Spleen (tissue), 11 donors: ENCODE measurements at regions not wholly inside any gene's neighbourhood (a gene's known extent, or its start where the extent isn't known, plus 50 kb on each side); places are given as distances from the start of the nearest gene placed in this dataset.

Experiments
- DNase-seq: peaks from one replicate; pipeline ENCODE4 v3.0.0-alpha.2; 2020
- H3K27ac ChIP-seq, 8 donors: fragments of 200-600 bp; sonication (generic) in 7 of 8; 1 replicate in 4 of 8; 2 replicates in 4 of 8; pipeline versions ENCODE4 v1.5.0 to v1.8.0; 2016 to 2021; ENCODE audit warnings: inconsistent platforms in 4 of 8, mild to moderate bottlenecking in 4 of 8, moderate library complexity in 1 of 8
- H3K27me3 ChIP-seq, 7 donors: fragments of 200-600 bp; sonication (generic) in 6 of 7; replicated peaks in 1 of 7; 1 replicate in 4 of 7; 2 replicates in 3 of 7; pipeline versions ENCODE4 v1.5.0 to v1.8.0; 2016 to 2021; ENCODE audit warnings: inconsistent platforms in 3 of 7, mild to moderate bottlenecking in 1 of 7
- H3K36me3 ChIP-seq, 6 donors: fragments of 200-600 bp; sonication (generic) in 5 of 6; 1 replicate in 4 of 6; 2 replicates in 2 of 6; pipeline versions ENCODE4 v1.5.0 to v1.8.0; 2016 to 2021; ENCODE audit warnings: inconsistent platforms in 2 of 6
- H3K4me1 ChIP-seq, 6 donors: fragments of 200-600 bp; sonication (generic) in 5 of 6; 1 replicate in 3 of 6; 2 replicates in 3 of 6; pipeline versions ENCODE4 v1.5.0 to v1.8.0; 2016 to 2021; ENCODE audit warnings: inconsistent platforms in 3 of 6
- H3K4me3 ChIP-seq, 8 donors: fragments of 200-600 bp; sonication (generic) in 7 of 8; 1 replicate in 4 of 8; 2 replicates in 4 of 8; pipeline versions ENCODE4 v1.5.0 to v1.8.0; 2016 to 2021; ENCODE audit warnings: inconsistent platforms in 4 of 8, mild to moderate bottlenecking in 4 of 8, moderate library complexity in 2 of 8
- H3K9me3 ChIP-seq, 8 donors: fragments of 200-600 bp; sonication (generic) in 7 of 8; 1 replicate in 4 of 8; 2 replicates in 4 of 8; pipeline versions ENCODE4 v1.5.0 to v1.8.0; 2016 to 2021; ENCODE audit warnings: inconsistent platforms in 4 of 8
- POLR2A ChIP-seq, 3 donors: fragments of 450-650 bp; IDR thresholded peaks; one replicate each; pipeline ENCODE4 v1.5.1; 2017; ENCODE audit warnings: antibody characterized with exemption in 3 of 3, mild to moderate bottlenecking in 1 of 3
- POLR2AphosphoS5 ChIP-seq, 3 donors: sonication (generic); formaldehyde crosslinking; IDR thresholded peaks; one replicate each; pipeline ENCODE4 v1.5.1; 2017; ENCODE audit warnings: antibody characterized with exemption in 3 of 3
- WGBS, 5 donors: extraction: QIAGEN DNeasy Blood & Tissue Kit in 3 of 5; methylation state at CpG; one replicate each; pipeline versions ENCODE4 v1.1.5 to v1.1.7; 2013 to 2018; 5-methylcytosine and 5-hydroxymethylcytosine counted together
- intact Hi-C: fragments of 100-400 bp; cut with DNase I; formaldehyde crosslinking; loops from one replicate; pipeline ENCODE4 v1.15.0; 2023; ENCODE audit warnings: low total_unique reads
- TF ChIP-seq, protein P1 (sequence below), 11 experiments: fragments of 200-600 bp in 7 of 11; fragments of 450-650 bp in 4 of 11; sonication (generic) in 4 of 11; IDR thresholded peaks in 8 of 11; conservative IDR thresholded peaks in 3 of 11; 1 replicate in 7 of 11; 2 replicates in 4 of 11; pipeline versions ENCODE4 v1.4.0 to v1.8.0; 2016 to 2021; ENCODE audit warnings: antibody characterized with exemption in 11 of 11, inconsistent platforms in 4 of 11, mild to moderate bottlenecking in 1 of 11
- donor health status: healthy with polysubstance abuse.
- donor health status: DM: no; HTN: no; CAD: no; lungs with moderate emphysema.
- donor health status: DM: no; HTN: no; CAD: no.
- donor health status: Bipolar disorder and iron deficiency.
- donor health status: healthy.
- donor health status: DM: no; HTN: no; CAD: no.
- donor health status: DM: yes; HTN: yes; CAD: no.

DNA sequence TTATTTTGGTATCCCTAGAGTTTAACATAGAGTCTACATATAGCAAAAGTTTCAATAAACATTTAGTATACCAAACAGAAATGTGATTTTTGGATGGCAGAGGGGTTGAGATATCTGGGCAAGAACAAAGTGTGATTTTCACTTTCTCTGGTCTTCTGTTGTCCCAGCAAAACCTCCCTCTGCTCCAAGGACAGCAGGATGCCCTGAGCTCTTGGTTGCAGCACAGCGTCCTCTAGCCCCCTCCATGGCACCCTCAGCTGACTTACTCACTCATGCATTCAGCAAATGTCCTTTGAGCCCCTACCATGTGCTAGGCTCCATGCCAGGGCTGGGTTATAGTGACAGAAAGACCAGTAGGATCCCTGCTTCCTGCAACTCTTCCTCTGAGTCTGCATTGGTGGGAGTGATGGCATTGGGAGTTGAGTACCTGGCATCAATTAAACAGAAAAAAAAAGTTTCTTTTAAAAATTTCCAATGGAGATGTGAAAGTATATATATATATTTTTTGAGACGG, 104.8 kb upstream of the UBL3 start:
- no peak overlapping the region for H3K4me3 ChIP-seq
- WGBS, 5 donors = 63 to 93% (median 85%) methylated on average over 2 of the region's 2 CpGs

DNA sequence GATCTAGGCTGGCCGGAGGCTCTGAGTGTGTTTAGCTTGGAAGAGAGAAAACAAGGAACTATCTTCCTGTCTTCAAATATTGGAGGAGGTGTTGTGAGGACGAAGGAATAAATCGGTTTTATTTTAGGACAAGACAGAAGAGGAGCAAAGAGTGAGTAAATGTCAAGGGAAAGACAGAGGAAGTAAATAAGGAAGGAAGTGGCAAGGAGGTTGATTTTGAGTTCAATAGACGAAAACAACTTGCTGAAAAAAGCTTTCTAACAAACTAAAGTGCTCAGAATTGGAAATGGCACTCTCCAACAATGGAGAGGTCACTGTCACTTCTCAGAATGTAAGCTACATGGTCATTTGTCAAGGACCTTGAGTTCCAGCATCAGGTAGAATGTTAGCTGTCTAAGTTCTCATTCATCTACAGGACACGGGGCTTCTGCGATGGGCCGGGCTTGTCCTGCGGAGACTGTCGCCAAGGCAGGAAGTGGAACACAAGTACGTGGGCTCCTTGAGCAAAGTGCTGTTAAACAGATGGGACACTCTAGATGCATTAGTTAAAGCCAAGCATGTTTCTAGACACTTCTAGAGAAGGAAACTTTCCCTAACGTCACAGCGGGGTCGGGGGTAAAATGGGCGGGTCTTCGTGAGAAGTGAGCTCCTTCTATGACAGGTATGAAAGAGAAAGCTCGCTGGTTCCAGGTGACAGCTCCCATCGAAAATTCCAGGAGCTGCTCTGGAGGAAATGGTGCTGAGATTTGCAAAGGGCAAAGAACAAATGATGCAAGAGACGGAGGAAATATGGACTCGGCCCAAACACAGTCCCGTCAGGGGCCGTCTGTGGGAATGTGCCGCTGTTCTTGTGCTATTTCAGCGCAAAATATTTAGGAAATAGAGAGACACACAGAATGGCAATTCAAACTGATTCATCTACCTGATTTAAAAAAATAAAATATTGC, 103.9 kb upstream of the UBL3 start:
- intact Hi-C loops = no loop called here
- peak overlapping the region in 2 of 8 donors; percentile 33 to 35 for H3K27ac ChIP-seq
- no peak for DNase-seq
- peaks cover 0 to 20% (median 0%) of the 10 kb centered on the region in 7 donors for H3K27me3 ChIP-seq
- WGBS, 5 donors = 44 to 49% (median 45%) methylated on average over 22 to 23 of the region's 23 CpGs
- H3K4me1 ChIP-seq = peaks cover 3 to 23% (median 12%) of the 10 kb centered on the region in 6 donors
- H3K4me3 ChIP-seq = peak overlapping the region in 3 of 8 donors; percentile 4 to 47 (median 15)
- no peaks in the 10 kb centered on the region for H3K9me3 ChIP-seq
- no peaks in the 10 kb centered on the region for H3K36me3 ChIP-seq
- TF ChIP-seq, protein P1, sequence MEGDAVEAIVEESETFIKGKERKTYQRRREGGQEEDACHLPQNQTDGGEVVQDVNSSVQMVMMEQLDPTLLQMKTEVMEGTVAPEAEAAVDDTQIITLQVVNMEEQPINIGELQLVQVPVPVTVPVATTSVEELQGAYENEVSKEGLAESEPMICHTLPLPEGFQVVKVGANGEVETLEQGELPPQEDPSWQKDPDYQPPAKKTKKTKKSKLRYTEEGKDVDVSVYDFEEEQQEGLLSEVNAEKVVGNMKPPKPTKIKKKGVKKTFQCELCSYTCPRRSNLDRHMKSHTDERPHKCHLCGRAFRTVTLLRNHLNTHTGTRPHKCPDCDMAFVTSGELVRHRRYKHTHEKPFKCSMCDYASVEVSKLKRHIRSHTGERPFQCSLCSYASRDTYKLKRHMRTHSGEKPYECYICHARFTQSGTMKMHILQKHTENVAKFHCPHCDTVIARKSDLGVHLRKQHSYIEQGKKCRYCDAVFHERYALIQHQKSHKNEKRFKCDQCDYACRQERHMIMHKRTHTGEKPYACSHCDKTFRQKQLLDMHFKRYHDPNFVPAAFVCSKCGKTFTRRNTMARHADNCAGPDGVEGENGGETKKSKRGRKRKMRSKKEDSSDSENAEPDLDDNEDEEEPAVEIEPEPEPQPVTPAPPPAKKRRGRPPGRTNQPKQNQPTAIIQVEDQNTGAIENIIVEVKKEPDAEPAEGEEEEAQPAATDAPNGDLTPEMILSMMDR (IDR thresholded peaks at IDR 0.05 in 8 of 11, conservative IDR thresholded peaks at IDR 0.05 in 3 of 11) = no peak
- TF ChIP-seq POLR2AphosphoS5 (IDR thresholded peaks at IDR 0.05) (no peak), POLR2A (IDR thresholded peaks at IDR 0.05) (no peak)

More for the DNA sequence above, 104.8 kb upstream of the UBL3 start:
- H3K9me3 ChIP-seq = no peaks in the 10 kb centered on the region
- DNase-seq = no peak
- intact Hi-C loops = no loop called here
- TF ChIP-seq POLR2A (IDR thresholded peaks at IDR 0.05) (no peak), POLR2AphosphoS5 (IDR thresholded peaks at IDR 0.05) (no peak)
- TF ChIP-seq, protein P1 (IDR thresholded peaks at IDR 0.05 in 8 of 11, conservative IDR thresholded peaks at IDR 0.05 in 3 of 11) = no peak
- no peak overlapping the region for H3K27ac ChIP-seq
- H3K4me1 ChIP-seq = peaks cover 3 to 23% (median 12%) of the 10 kb centered on the region in 6 donors
- peaks cover 0 to 14% (median 0%) of the 10 kb centered on the region in 7 donors for H3K27me3 ChIP-seq
- H3K36me3 ChIP-seq = no peaks in the 10 kb centered on the region

DNA sequence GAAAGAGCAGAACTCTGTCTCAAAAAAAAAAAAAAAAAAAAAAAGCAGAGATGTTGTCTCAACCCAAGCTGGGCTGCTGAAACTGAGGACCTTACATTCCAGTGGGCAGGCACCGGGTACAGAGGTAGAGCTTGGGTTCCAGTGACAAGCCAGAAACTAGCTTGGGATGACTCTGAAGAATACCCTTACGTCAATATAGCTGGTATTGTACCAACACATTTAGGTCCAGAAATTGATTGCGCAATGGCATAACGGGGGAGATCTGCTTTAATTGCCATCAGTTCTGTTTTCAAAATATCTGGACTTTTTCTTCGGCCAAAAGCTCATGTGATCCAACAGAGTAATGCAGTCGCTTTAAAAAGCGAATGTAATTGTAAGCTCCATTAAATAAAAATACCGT, 103.1 kb upstream of the UBL3 start:
- Histone ChIP-seq H3K27ac (no peak overlapping the region), H3K9me3 (no peaks in the 10 kb centered on the region), H3K36me3 (no peaks in the 10 kb centered on the region), H3K4me1 (peaks cover 3 to 23% (median 12%) of the 10 kb centered on the region in 6 donors), H3K27me3 (peaks cover 0 to 27% (median 0%) of the 10 kb centered on the region in 7 donors), H3K4me3 (no peak overlapping the region)
- no peak for DNase-seq
- whole genome bisulfite sequencing, 5 donors = 62 to 81% (median 73%) methylated on average over 8 of the region's 8 CpGs
- TF ChIP-seq, protein P1 (IDR thresholded peaks at IDR 0.05 in 8 of 11, conservative IDR thresholded peaks at IDR 0.05 in 3 of 11) = no peak
- TF ChIP-seq POLR2AphosphoS5 (IDR thresholded peaks at IDR 0.05) (no peak), POLR2A (IDR thresholded peaks at IDR 0.05) (no peak)
- intact Hi-C loops = no loop called here

DNA sequence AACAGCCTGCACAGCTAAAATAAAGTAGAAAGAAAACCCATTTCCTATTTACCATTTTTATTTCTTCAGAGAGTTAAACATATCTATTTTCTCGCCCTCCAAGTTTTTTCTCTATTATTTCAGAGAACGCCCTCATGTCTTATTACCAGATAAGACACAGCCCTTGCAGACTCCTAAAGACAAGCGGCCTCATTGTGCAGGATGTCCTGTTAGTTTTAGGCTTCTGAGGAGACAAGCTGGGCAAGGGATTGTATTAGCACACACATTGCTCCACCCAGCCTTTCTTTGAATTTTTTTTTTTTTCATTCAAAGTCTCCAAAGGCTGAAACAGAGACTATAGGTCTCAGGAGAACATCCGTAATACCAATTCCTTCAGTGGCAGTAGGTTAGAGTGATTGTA, 101.8 kb upstream of the UBL3 start:
- intact Hi-C loops = no loop called here
- Histone ChIP-seq H3K4me1 (peaks cover 3 to 23% (median 12%) of the 10 kb centered on the region in 6 donors), H3K9me3 (no peaks in the 10 kb centered on the region), H3K4me3 (no peak overlapping the region), H3K27ac (no peak overlapping the region), H3K36me3 (no peaks in the 10 kb centered on the region), H3K27me3 (peaks cover 0 to 27% (median 0%) of the 10 kb centered on the region in 7 donors)
- DNase-seq = no peak
- 93 to 96% (median 93%) methylated on average over 4 of the region's 4 CpGs for WGBS, 5 donors
- no peak for TF ChIP-seq POLR2AphosphoS5 (IDR thresholded peaks at IDR 0.05)
- TF ChIP-seq, protein P1 (IDR thresholded peaks at IDR 0.05 in 8 of 11, conservative IDR thresholded peaks at IDR 0.05 in 3 of 11) = no peak
- TF ChIP-seq POLR2A (IDR thresholded peaks at IDR 0.05) = no peak
